ENCODE measurements at regions not wholly inside any gene's neighbourhood (a gene's known extent, or its start where the extent isn't known, plus 50 kb on each side); places are given as distances from the start of the nearest gene placed in this dataset.

GRCh38 chr4:178955614-178956013 is 1513.4 kb upstream of the AGA start:
- intact Hi-C loops (cut with DNase I) = no loop called here
- Histone ChIP-seq H3K27me3 (no peaks in the 10 kb centered on the region), H3K4me3 (no peak overlapping the region), H3K36me3 (no peaks in the 10 kb centered on the region), H3K4me1 (no peaks in the 10 kb centered on the region), H3K9me3 (no peaks in the 10 kb centered on the region), H3K27ac (no peak overlapping the region)
- DNase-seq (no peak), ATAC-seq (no peak)
- TF ChIP-seq POLR2A (IDR thresholded peaks at IDR 0.05) = no peak
- TF ChIP-seq, protein P1, sequence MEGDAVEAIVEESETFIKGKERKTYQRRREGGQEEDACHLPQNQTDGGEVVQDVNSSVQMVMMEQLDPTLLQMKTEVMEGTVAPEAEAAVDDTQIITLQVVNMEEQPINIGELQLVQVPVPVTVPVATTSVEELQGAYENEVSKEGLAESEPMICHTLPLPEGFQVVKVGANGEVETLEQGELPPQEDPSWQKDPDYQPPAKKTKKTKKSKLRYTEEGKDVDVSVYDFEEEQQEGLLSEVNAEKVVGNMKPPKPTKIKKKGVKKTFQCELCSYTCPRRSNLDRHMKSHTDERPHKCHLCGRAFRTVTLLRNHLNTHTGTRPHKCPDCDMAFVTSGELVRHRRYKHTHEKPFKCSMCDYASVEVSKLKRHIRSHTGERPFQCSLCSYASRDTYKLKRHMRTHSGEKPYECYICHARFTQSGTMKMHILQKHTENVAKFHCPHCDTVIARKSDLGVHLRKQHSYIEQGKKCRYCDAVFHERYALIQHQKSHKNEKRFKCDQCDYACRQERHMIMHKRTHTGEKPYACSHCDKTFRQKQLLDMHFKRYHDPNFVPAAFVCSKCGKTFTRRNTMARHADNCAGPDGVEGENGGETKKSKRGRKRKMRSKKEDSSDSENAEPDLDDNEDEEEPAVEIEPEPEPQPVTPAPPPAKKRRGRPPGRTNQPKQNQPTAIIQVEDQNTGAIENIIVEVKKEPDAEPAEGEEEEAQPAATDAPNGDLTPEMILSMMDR (IDR thresholded peaks at IDR 0.05) = no peak

- TF ChIP-seq POLR2A (IDR thresholded peaks at IDR 0.05) = no peak
- TF ChIP-seq, protein P1 (IDR thresholded peaks at IDR 0.05) = no peak
- Histone ChIP-seq H3K4me3 (no peak overlapping the region), H3K27me3 (no peaks in the 10 kb centered on the region), H3K27ac (no peak overlapping the region), H3K36me3 (no peaks in the 10 kb centered on the region), H3K4me1 (no peaks in the 10 kb centered on the region), H3K9me3 (no peaks in the 10 kb centered on the region)
- ATAC-seq (no peak), DNase-seq (no peak)
- 69 to 83% (median 82%) methylated on average over 4 of the region's 4 CpGs for WGBS, 4 donors
- intact Hi-C loops (cut with DNase I) = no loop called here
Measured at GRCh38 chr4:178958725-178959440, 1516.6 kb upstream of the AGA start.

DNA sequence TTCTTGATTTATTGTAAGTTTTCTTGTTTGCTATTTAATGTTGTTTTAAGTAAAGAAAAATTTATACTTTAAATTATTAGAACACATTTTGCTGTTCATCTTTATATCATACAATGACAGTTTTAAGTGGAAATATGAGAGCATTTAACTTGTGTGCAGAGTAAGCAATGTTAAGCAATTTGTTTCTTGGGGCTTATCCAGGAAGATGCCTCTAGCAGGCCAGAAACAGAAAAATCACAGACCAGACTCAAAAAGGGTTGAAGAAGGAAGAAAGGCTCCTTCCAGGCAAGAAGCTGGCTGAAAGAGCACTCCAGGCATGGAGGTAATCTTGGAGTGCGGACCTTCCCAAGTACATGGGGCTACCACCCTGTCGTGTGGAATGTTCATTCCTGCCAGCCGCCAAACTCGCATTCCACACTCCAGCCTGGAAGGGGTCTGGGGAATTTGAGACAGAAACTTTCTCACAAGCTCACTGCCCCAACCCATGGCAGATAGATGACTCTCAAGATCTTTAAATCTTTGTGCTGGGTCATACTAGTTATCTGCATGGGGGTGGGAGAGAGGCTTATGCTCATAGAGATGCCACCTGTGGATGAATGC is 1521.3 kb upstream of the AGA start:
- intact Hi-C loops (cut with DNase I) = no loop called here
- Histone ChIP-seq H3K4me3 (no peak overlapping the region), H3K9me3 (no peaks in the 10 kb centered on the region), H3K4me1 (no peaks in the 10 kb centered on the region), H3K27me3 (no peaks in the 10 kb centered on the region), H3K36me3 (no peaks in the 10 kb centered on the region), H3K27ac (no peak overlapping the region)
- TF ChIP-seq, protein P1 (IDR thresholded peaks at IDR 0.05) = no peak
- TF ChIP-seq POLR2A (IDR thresholded peaks at IDR 0.05) = no peak
- DNase-seq (no peak), ATAC-seq (no peak)
- WGBS, 4 donors = 58 to 73% (median 62%) methylated on average over 4 of the region's 4 CpGs

- H3K27ac ChIP-seq = no peak overlapping the region
- H3K9me3 ChIP-seq = no peaks in the 10 kb centered on the region
- DNase-seq = no peak
- H3K4me3 ChIP-seq = no peak overlapping the region
- TF ChIP-seq POLR2A (IDR thresholded peaks at IDR 0.05) = no peak
- TF ChIP-seq, protein P1 (IDR thresholded peaks at IDR 0.05) = no peak
- intact Hi-C loops (cut with DNase I) = no loop called here
- H3K36me3 ChIP-seq = no peaks in the 10 kb centered on the region
- no peaks in the 10 kb centered on the region for H3K27me3 ChIP-seq
- H3K4me1 ChIP-seq = no peaks in the 10 kb centered on the region
- no peak for ATAC-seq
- 67 to 84% (median 77%) methylated on average over 2 of the region's 2 CpGs for WGBS, 4 donors
Measured at GRCh38 chr4:178966644-178967043, 1524.4 kb upstream of the AGA start.

Data from heart left ventricle (tissue), 16 donors.